ENCODE measurements at regions not wholly inside any gene's neighbourhood (a gene's known extent, or its start where the extent isn't known, plus 50 kb on each side); places are given as distances from the start of the nearest gene placed in this dataset.

DNA sequence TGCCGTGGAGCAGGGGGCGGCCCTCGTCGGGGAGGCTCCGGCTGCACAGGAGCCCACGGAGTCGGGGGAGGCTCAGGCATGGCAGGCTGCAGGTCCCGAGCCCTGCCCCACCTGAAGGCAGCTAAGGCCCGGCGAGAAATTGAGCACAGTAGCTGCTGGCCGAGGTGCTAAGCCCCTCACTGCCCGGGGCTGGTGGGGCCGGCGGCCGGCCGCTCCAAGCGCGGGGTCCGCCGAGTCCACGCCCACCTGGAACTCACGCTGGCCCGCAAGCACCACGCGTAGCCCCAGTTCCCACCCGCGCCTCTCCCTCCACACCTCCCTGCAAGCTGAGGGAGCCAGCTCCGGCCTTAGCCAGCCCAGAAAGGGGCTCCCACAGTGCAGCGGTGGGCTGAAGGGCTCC lies 589.4 kb downstream of the PPP4R3C start:
- no peak for TF ChIP-seq POLR2A (IDR thresholded peaks at IDR 0.05)
- TF ChIP-seq, protein P1, sequence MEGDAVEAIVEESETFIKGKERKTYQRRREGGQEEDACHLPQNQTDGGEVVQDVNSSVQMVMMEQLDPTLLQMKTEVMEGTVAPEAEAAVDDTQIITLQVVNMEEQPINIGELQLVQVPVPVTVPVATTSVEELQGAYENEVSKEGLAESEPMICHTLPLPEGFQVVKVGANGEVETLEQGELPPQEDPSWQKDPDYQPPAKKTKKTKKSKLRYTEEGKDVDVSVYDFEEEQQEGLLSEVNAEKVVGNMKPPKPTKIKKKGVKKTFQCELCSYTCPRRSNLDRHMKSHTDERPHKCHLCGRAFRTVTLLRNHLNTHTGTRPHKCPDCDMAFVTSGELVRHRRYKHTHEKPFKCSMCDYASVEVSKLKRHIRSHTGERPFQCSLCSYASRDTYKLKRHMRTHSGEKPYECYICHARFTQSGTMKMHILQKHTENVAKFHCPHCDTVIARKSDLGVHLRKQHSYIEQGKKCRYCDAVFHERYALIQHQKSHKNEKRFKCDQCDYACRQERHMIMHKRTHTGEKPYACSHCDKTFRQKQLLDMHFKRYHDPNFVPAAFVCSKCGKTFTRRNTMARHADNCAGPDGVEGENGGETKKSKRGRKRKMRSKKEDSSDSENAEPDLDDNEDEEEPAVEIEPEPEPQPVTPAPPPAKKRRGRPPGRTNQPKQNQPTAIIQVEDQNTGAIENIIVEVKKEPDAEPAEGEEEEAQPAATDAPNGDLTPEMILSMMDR (IDR thresholded peaks at IDR 0.05): no peak
